MM.1S (cell line): ENCODE measurements at regions not wholly inside any gene's neighbourhood (a gene's known extent, or its start where the extent isn't known, plus 50 kb on each side); places are given as distances from the start of the nearest gene placed in this dataset.

Source experiments
- CTCF ChIP-seq: fragments of 300-600 bp; sonication (generic); IDR thresholded peaks from 2 replicates; pipeline ENCODE4 v1.5.1; 2016; ENCODE audit warnings: antibody characterized with exemption, low read length, mixed read lengths
- EZH2 ChIP-seq: fragments of 300-600 bp; sonication (generic); optimal IDR thresholded peaks from 2 replicates; pipeline ENCODE3; 2017; ENCODE audit warnings: low read depth, mild to moderate bottlenecking, antibody characterized with exemption, low read length, mixed read lengths
- EZH2phosphoT487 ChIP-seq: fragments of 300-600 bp; sonication (generic); IDR thresholded peaks from 2 replicates; pipeline ENCODE4 v1.6.1; 2018; ENCODE audit warnings: antibody characterized with exemption, low read length

GRCh38 chr11:29224739-29225384 is 792.0 kb downstream of the KCNA4 start:
- TF ChIP-seq CTCF (no peak), EZH2 (no peak), EZH2phosphoT487 (no peak)
